ENCODE measurements at regions not wholly inside any gene's neighbourhood (a gene's known extent, or its start where the extent isn't known, plus 50 kb on each side); places are given as distances from the start of the nearest gene placed in this dataset.

DNA sequence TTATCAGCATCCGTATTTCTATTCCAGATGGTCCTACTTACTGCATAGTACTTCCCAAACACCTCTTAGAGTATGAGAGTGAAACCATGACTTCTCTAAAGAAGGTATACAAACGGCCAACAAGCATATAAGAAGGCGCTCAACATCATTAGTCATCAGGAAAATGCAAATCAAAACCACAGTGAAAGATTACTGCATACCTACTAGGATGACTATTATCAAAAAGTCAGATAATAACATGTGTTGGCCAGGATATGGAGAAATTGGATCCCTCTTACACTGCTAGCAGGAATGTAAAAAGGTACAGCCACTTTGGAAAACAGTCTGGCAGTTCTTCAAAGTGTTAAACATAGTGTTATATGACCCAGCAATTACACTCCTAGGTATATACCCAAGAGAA is 215.3 kb upstream of the CXorf66 start:
- TF ChIP-seq POLR2A (IDR thresholded peaks at IDR 0.05) (no peak), POLR2AphosphoS5 (IDR thresholded peaks at IDR 0.05) (no peak), EP300 (IDR thresholded peaks at IDR 0.05; ENCODE audit: low read depth) (no peak)
- TF ChIP-seq, protein P1, sequence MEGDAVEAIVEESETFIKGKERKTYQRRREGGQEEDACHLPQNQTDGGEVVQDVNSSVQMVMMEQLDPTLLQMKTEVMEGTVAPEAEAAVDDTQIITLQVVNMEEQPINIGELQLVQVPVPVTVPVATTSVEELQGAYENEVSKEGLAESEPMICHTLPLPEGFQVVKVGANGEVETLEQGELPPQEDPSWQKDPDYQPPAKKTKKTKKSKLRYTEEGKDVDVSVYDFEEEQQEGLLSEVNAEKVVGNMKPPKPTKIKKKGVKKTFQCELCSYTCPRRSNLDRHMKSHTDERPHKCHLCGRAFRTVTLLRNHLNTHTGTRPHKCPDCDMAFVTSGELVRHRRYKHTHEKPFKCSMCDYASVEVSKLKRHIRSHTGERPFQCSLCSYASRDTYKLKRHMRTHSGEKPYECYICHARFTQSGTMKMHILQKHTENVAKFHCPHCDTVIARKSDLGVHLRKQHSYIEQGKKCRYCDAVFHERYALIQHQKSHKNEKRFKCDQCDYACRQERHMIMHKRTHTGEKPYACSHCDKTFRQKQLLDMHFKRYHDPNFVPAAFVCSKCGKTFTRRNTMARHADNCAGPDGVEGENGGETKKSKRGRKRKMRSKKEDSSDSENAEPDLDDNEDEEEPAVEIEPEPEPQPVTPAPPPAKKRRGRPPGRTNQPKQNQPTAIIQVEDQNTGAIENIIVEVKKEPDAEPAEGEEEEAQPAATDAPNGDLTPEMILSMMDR (IDR thresholded peaks at IDR 0.05), result no peak

All from transverse colon (tissue), 4 donors.